ENCODE measurements at regions not wholly inside any gene's neighbourhood (a gene's known extent, or its start where the extent isn't known, plus 50 kb on each side); places are given as distances from the start of the nearest gene placed in this dataset.

DNA sequence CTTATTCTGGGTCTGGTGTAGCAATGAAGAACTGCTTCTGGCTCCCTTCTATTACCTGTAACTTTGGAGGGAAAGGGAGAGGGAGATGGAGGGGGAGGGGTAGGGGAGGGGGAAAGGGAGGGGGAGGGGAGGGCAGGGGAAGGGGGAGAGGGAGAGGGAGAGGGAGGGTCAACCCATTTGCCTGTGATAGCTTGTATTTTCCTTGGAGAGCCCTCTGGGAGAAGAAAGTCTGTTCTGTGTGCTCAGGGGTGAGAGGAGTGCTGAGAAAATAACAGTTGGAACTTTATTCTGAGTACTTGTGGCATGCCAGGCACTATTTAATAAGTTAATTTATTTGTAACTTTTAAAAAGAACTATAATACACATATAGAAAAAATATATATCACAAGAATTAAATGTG lies 70.7 kb upstream of the TSPAN2 start:
- Histone ChIP-seq H3K27ac (ENCODE audit: insufficient read depth, low read length) (no peak overlapping the region), H3K18ac (ENCODE audit: low read depth, low read length) (no peak overlapping the region), H2AFZ (replicated peaks; ENCODE audit: low read length, poor library complexity) (no peak overlapping the region), H3K9me1 (ENCODE audit: insufficient read depth, low read length) (peaks cover 2% of the 10 kb centered on the region; the same call in 1 of the 2 replicates), H3K9me3 (ENCODE audit: control insufficient read depth, insufficient read depth, low read length) (no peaks in the 10 kb centered on the region), H4K91ac (ENCODE audit: insufficient read depth, low read depth, low read length) (no peak overlapping the region), H3K36me3 (ENCODE audit: control insufficient read depth, insufficient read depth, low read length) (no peaks in the 10 kb centered on the region), H3K23ac (ENCODE audit: low read depth, low read length) (no peak overlapping the region), H3K14ac (replicated peaks; ENCODE audit: low read depth, low read length) (no peak overlapping the region), H2AK9ac (replicated peaks; ENCODE audit: low read depth, low read length, poor library complexity) (no peak overlapping the region), H2AK5ac (ENCODE audit: low read depth, low read length) (no peak overlapping the region), H3K4me1 (ENCODE audit: control insufficient read depth, insufficient read depth, low read length) (peaks cover 5% of the 10 kb centered on the region), H3K27me3 (ENCODE audit: control insufficient read depth, insufficient read depth, low read length) (no peaks in the 10 kb centered on the region), H4K5ac (ENCODE audit: low read depth, low read length) (no peak overlapping the region), H2BK15ac (ENCODE audit: low read depth, low read length) (no peak overlapping the region), H4K20me1 (ENCODE audit: insufficient read depth, low read length) (no peaks in the 10 kb centered on the region), H3K56ac (ENCODE audit: extremely low read depth, insufficient read depth, low read length) (no peak overlapping the region), H3K79me1 (ENCODE audit: low read depth in 1 of 2, low read length in 2 of 2) (no peaks in the 10 kb centered on the region), H2BK5ac (ENCODE audit: low read depth, low read length, poor library complexity, severe bottlenecking) (no peak overlapping the region), H4K8ac (ENCODE audit: low read depth in 2 of 2, low read length in 2 of 2) (no peak overlapping the region), H3K9ac (ENCODE audit: low read depth, low read length) (no peak overlapping the region), H3K4me2 (ENCODE audit: low read depth, low read length) (no peak overlapping the region), H2BK120ac (ENCODE audit: low read depth, low read length) (no peak overlapping the region), H3K4ac (ENCODE audit: low read depth, low read length) (no peak overlapping the region), H3K4me3 (ENCODE audit: insufficient read depth, low read depth, low read length) (no peak overlapping the region), H2BK20ac (ENCODE audit: low read depth, low read length) (no peak overlapping the region)
- CTCF ChIA-PET = no interaction called here
- intact Hi-C loops (cut with micrococcal nuclease) (no loop called here), in situ Hi-C loops (cut with MboI; ENCODE audit: low sequenced_read_pairs) (no loop called here), dilution Hi-C loops (cut with HindIII; ENCODE audit: low sequenced_read_pairs, unreplicated experiment) (no loop called here)
- POLR2A ChIA-PET (ENCODE audit: unreplicated experiment) = no interaction called here
- TF ChIP-seq POLR2A (IDR thresholded peaks at IDR 0.05; ENCODE audit: low read depth, low read length) (no peak), FOS (IDR thresholded peaks at IDR 0.05; ENCODE audit: low read depth, low read length) (no peak), CEBPB (IDR thresholded peaks at IDR 0.05; ENCODE audit: low read depth, low read length) (no peak), RCOR1 (IDR thresholded peaks at IDR 0.05; ENCODE audit: insufficient replicate concordance, low read length) (no peak), MXI1 (IDR thresholded peaks at IDR 0.05; ENCODE audit: borderline replicate concordance, low read depth, low read length) (no peak), SMC3 (IDR thresholded peaks at IDR 0.05; ENCODE audit: low read depth, low read length) (no peak), BHLHE40 (IDR thresholded peaks at IDR 0.05; ENCODE audit: low read depth, low read length) (no peak), MAFK (IDR thresholded peaks at IDR 0.05; ENCODE audit: low read depth, low read length) (no peak), RAD21 (IDR thresholded peaks at IDR 0.05; ENCODE audit: low read length) (no peak), CHD1 (IDR thresholded peaks at IDR 0.05; ENCODE audit: low read depth, low read length) (no peak), RFX5 (IDR thresholded peaks at IDR 0.05; ENCODE audit: low read depth, low read length) (no peak), MAZ (IDR thresholded peaks at IDR 0.05; ENCODE audit: borderline replicate concordance, low read depth, low read length) (no peak), NFE2L2 (IDR thresholded peaks at IDR 0.05; ENCODE audit: low read depth, low read length) (no peak)
- TF ChIP-seq, protein P1, sequence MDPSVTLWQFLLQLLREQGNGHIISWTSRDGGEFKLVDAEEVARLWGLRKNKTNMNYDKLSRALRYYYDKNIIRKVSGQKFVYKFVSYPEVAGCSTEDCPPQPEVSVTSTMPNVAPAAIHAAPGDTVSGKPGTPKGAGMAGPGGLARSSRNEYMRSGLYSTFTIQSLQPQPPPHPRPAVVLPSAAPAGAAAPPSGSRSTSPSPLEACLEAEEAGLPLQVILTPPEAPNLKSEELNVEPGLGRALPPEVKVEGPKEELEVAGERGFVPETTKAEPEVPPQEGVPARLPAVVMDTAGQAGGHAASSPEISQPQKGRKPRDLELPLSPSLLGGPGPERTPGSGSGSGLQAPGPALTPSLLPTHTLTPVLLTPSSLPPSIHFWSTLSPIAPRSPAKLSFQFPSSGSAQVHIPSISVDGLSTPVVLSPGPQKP (IDR thresholded peaks at IDR 0.05; ENCODE audit: borderline replicate concordance, low read depth, low read length) = no peak
- TF ChIP-seq, protein P2, sequence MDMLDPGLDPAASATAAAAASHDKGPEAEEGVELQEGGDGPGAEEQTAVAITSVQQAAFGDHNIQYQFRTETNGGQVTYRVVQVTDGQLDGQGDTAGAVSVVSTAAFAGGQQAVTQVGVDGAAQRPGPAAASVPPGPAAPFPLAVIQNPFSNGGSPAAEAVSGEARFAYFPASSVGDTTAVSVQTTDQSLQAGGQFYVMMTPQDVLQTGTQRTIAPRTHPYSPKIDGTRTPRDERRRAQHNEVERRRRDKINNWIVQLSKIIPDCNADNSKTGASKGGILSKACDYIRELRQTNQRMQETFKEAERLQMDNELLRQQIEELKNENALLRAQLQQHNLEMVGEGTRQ (IDR thresholded peaks at IDR 0.05; ENCODE audit: low read depth, low read length) = no peak
- TF ChIP-seq, protein P3, sequence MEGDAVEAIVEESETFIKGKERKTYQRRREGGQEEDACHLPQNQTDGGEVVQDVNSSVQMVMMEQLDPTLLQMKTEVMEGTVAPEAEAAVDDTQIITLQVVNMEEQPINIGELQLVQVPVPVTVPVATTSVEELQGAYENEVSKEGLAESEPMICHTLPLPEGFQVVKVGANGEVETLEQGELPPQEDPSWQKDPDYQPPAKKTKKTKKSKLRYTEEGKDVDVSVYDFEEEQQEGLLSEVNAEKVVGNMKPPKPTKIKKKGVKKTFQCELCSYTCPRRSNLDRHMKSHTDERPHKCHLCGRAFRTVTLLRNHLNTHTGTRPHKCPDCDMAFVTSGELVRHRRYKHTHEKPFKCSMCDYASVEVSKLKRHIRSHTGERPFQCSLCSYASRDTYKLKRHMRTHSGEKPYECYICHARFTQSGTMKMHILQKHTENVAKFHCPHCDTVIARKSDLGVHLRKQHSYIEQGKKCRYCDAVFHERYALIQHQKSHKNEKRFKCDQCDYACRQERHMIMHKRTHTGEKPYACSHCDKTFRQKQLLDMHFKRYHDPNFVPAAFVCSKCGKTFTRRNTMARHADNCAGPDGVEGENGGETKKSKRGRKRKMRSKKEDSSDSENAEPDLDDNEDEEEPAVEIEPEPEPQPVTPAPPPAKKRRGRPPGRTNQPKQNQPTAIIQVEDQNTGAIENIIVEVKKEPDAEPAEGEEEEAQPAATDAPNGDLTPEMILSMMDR (conservative IDR thresholded peaks at IDR 0.05; ENCODE audit: low read depth, low read length) = no peak
- BruUV-seq (replicated peaks) = no TSS peak
- DNase-seq (no peak), ATAC-seq (ENCODE audit: low read depth) (no peak)
